ENCODE measurements at regions not wholly inside any gene's neighbourhood (a gene's known extent, or its start where the extent isn't known, plus 50 kb on each side); places are given as distances from the start of the nearest gene placed in this dataset.

DNA sequence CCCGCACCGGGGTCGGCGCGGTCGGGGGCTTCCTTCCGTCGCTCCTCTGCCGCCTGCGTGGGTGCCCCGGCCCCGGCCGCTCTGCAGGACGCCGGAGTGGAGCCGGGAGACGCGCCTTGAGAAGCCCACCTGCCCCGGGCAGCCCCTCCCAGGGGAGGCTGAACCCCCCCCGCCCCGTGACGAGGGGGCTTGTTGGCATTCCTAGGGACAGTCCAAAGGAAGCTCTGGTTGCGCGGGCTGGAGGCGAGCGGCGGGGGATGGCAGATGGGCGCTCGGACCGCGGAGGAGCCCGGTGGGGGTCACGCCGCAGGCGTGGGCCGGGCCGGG is 133.5 kb upstream of the MGAT5 start:
- no peak for DNase-seq (ENCODE audit: low spot score)

- peak; percentile 51 for DNase-seq (ENCODE audit: low spot score)
These were observed 132.9 kb upstream of the MGAT5 start for GRCh38 chr2:134120733-134121630.

DNA sequence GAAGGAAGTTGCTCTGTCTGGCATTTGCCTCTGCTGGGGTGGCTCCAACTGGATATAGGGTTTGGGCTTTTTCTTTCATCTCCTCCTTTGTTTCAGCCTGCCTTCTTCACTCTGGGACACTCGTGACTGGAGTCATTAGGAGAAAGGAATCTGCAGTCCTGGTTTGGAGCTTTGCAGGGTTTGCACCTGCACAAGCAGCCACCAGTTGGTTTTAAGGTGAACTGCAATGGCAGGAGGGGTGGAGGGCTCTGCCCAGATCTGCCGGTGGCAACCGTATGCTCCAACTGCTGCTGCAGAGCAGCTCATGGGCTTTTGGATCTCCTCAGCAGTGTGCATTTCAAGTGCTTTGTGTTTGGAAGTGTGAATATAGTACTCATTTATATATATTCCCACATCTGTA is 131.3 kb upstream of the MGAT5 start:
- peak; percentile 15 for DNase-seq (ENCODE audit: low spot score)

DNA sequence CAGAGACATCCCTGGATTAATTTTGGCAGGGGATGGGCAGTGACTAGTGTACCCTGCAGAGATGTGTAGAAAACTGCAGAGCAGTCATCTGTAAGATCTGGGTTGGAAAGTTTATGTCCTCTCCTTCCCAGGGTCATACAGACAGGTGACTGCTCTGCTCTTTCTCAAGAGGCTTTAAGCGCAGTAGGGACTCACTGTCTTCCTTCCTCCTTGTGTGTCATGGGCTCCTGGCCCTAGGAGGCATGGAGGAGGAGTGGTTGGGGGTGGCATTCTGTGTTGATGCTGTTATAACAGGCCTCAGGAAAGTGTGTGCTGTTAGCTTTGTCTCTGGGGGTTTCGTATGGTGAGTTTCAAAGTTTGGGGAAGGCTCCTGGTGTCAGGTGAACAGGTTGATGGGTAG is 130.5 kb upstream of the MGAT5 start:
- DNase-seq (ENCODE audit: low spot score), result no peak

DNA sequence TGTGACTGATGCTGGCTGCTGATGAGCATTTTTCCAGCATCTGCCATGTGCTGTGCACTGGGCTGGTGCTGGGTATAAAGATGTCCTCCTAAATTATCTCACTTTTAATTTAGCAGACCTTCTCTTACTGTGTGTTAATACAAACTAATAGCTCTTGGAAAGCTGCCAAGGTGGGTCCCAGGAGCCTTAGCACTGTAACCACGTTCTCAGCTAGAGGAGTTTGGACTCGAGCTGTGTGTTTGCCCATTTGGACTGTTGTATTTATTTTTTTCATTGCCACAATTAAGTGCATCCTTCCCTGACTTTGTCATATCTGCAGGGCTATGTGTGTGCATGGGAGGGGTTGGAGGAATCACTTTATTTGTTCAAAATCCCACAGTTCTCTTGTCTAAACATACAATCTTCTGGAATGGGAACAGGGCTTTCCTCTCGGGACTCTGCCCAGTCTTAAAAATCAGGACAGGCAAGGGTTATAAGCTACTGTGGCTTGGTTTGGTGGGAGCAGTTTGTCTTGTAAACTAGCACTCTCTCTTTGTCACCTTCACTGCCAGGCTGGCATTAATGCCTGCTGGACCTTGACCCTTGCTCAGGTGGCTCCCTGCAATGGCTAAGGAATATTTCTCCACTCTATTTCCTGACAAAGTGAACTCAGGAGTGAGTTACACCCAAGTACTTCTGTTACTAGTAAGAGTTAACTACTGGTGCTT is 129.7 kb upstream of the MGAT5 start:
- no peak for DNase-seq (ENCODE audit: low spot score)

DNA sequence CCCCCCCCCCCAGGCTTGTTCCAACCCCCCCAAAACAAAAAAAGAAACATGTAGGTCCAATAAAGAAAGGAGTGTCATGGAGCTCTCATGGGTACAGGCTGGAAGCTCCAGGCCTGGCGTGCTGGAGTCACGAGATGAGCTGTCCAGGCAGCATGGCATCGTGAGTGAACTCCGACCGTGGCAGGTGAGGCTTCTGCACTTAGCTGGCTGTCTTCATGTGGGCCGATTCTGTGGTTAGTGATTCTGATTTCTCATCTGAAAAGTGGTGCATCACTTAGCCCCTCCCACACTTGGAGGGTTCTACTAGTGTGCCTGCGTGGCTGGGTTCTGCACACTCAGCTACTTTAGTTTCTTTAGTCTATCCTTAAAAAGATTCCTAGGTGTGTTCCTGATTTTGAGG is 126.4 kb upstream of the MGAT5 start:
- DNase-seq (ENCODE audit: low spot score), result peak; percentile 71

GRCh38 chr2:134128746-134129145 is 125.1 kb upstream of the MGAT5 start:
- no peak for DNase-seq (ENCODE audit: low spot score)

DNA sequence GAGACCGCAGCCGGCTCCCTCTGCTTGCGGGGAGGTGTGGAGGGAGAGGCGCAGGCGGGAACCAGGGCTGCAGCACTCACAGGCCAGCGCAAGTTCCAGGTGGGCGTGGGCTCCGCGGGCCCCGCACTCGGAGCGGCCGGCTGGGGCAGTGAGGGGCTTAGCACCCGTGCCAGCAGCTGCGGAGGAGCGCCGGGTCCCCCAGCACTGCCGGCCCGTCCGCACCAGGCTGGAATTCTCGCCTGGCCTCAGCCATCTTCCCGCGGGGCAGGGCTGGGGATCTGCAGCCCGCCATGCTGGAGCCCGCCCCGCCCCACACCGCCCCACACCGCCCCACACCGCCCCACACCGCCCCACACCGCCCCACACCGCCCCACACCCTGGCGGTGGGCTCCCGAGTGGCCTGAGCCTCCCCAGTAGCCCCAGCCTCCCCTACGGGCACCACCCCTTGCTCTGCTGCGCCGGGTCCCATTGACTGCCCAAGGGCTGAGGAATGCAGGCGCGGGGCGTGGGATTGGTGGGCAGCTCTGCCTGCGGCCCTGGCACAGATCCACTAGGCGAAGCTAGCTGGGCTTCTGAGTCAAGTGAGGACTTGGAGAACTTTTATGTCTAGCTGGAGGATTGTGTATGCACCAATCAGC is 123.9 kb upstream of the MGAT5 start:
- DNase-seq (ENCODE audit: low spot score), result no peak

GRCh38 chr2:134131681-134132489 is 122.0 kb upstream of the MGAT5 start:
- DNase-seq (ENCODE audit: low spot score), result no peak

GRCh38 chr2:134132490-134132857 is 121.4 kb upstream of the MGAT5 start:
- no peak for DNase-seq (ENCODE audit: low spot score)

DNA sequence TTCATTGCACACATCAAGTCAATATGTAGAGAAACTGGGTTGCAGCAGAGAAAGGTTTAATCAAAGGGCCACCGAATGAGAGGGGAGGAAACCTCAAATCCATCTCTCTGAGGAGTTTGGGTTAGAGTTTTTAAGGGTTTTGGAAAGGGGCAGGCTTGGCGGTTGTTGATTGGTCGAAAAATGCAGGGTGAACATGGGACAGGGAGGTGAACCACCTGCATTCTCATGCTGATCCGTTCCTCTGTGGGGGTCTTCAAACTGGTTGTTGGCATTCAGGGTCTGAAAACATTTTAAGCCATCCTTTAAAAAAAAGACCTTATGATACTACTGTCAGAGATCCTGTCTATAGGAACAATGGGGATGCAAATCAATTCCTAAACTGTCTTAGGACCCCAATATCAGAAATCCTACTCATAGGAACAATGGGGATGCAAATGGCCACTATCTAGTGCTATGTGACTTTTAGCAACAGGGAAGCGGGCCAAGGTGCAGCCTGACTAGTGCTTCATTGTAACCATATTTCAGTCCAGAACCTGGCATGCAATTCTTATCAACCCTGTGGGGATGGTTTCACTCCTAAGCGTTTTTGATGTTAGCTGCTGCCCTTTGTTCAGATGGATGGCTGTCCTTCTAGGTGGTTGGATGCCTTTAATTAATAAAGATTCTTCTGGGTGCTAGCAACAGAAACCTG is 120.1 kb upstream of the MGAT5 start:
- no peak for DNase-seq (ENCODE audit: low spot score)

GRCh38 chr2:134134313-134134706 is 119.6 kb upstream of the MGAT5 start:
- DNase-seq (ENCODE audit: low spot score), result no peak

DNA sequence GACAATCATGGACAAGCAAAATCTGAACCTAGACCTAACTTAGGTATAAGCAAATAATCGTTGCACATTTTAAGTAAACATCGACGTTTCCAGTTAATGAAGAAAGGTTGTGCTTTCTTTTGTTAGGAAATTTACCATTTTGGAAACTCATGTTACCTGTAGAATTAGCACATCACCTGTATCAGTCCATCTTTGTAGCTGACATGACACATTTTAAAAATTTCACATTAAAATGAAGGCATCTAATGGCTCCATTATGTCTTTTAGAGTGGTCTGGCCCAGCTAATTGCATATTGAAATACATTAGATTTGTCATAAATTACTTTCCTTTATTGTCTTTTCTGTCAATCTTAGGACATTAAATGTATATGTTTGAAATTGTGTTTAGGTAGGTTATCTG is 119.0 kb upstream of the MGAT5 start:
- no peak for DNase-seq (ENCODE audit: low spot score)

GRCh38 chr2:134135793-134136192 is 118.1 kb upstream of the MGAT5 start:
- no peak for DNase-seq (ENCODE audit: low spot score)

GRCh38 chr2:134136731-134137130 is 117.1 kb upstream of the MGAT5 start:
- DNase-seq (ENCODE audit: low spot score), result no peak

GRCh38 chr2:134137182-134137611 is 116.7 kb upstream of the MGAT5 start:
- no peak for DNase-seq (ENCODE audit: low spot score)

- DNase-seq (ENCODE audit: low spot score), result no peak
These were observed 115.8 kb upstream of the MGAT5 start for GRCh38 chr2:134138115-134138514.

- no peak for DNase-seq (ENCODE audit: low spot score)
These were observed 114.3 kb upstream of the MGAT5 start for GRCh38 chr2:134139611-134140010.

DNA sequence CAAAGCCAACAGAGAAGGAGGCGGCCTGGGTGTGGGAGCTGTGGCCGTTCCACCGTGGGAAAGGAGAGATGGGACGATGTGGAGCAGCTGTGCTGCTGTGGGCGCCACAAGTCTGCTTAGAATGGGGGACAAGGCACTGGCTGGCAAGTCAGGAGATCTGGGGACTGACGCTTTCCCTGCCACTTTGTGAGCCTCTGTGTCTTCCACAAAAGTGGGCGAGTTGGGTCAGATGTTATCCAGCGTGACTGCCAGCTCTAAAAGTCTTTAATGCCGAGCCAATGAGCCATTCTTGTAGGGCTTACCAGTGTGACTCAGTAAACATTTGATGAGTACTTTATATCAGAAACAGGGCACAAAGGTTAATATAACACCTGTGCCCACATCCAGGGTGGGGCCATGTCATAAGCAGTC is 113.6 kb upstream of the MGAT5 start:
- no peak for DNase-seq (ENCODE audit: low spot score)

- no peak for DNase-seq (ENCODE audit: low spot score)
These were observed 112.1 kb upstream of the MGAT5 start for GRCh38 chr2:134141598-134142340.

GRCh38 chr2:134142341-134142738 is 111.5 kb upstream of the MGAT5 start:
- DNase-seq (ENCODE audit: low spot score), result no peak

Data from CD4-positive, alpha-beta T cell treated with Interleukin-2 at 100 ng/mL for 4 hours (primary cell).